ENCODE measurements at regions not wholly inside any gene's neighbourhood (a gene's known extent, or its start where the extent isn't known, plus 50 kb on each side); places are given as distances from the start of the nearest gene placed in this dataset.

- peaks cover 10% of the 10 kb centered on the region for H3K36me3 Mint-ChIP-seq
- peaks cover 24% of the 10 kb centered on the region for H3K9me3 Mint-ChIP-seq
- DNase-seq (ENCODE audit: low spot score) (no peak), ATAC-seq (no peak)
- H3K4me3 Mint-ChIP-seq: no peak overlapping the region
- H3K4me1 Mint-ChIP-seq (ENCODE audit: low read depth in 2 of 2): no peaks in the 10 kb centered on the region
- H3K27ac Mint-ChIP-seq: no peak overlapping the region
- no peaks in the 10 kb centered on the region for H3K27me3 Mint-ChIP-seq
Measured at GRCh38 chrX:26286836-26287235, 70.9 kb downstream of the MAGEB5 start.

Measured in natural killer cell treated with Interleukin-12 subunit alpha and Interleukin-12 subunit beta and Interleukin-15 and Interleukin-18, amount 100 ng/mL, for 72 hours (primary cell).